Astrocyte (in vitro differentiated cells and primary cell): ENCODE measurements at regions not wholly inside any gene's neighbourhood (a gene's known extent, or its start where the extent isn't known, plus 50 kb on each side); places are given as distances from the start of the nearest gene placed in this dataset.

ENCODE experiments used
- CTCF ChIP-seq: IDR thresholded peaks from 2 replicates; pipeline ENCODE4 v1.5.1; 2011; ENCODE audit warnings: low read depth, mild to moderate bottlenecking, inconsistent platforms, low read length, moderate library complexity; ENCODE audit not compliant: insufficient read depth
- EZH2 ChIP-seq: IDR thresholded peaks from 2 replicates; pipeline ENCODE4 v1.6.1; 2012; ENCODE audit warnings: mild to moderate bottlenecking, low read length, inconsistent platforms; ENCODE audit not compliant: insufficient read depth

GRCh38 chr2:128894896-128895295 is 576.2 kb upstream of the HS6ST1 start:
- TF ChIP-seq CTCF (no peak), EZH2 (no peak)
